ENCODE measurements at regions not wholly inside any gene's neighbourhood (a gene's known extent, or its start where the extent isn't known, plus 50 kb on each side); places are given as distances from the start of the nearest gene placed in this dataset.

DNA sequence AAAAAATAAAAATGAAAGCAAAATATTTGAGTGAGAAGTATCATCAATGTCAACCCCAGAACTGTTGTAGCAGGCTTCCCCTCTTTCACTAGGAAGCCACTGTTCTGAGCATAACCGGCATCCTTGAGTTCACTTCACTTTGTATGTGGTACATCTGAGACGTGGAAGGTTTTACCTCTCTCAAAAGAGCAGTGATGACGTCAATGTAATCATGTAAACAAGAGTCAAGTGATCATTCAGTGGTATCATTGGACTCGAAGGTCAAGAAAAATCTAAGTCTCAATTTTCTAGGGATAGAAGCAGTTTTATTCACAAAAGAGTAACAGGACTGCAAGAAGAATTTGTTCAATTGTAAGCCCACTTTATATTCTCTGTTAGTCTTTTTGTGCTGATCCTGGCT, 339.8 kb upstream of the THRB start (continued):
- TF ChIP-seq EZH2phosphoT487 (IDR thresholded peaks at IDR 0.05; ENCODE audit: unreplicated experiment) (no peak), JUNB (IDR thresholded peaks at IDR 0.05; ENCODE audit: unreplicated experiment) (no peak), STAT1 (IDR thresholded peaks at IDR 0.05; ENCODE audit: unreplicated experiment) (no peak)

DNA sequence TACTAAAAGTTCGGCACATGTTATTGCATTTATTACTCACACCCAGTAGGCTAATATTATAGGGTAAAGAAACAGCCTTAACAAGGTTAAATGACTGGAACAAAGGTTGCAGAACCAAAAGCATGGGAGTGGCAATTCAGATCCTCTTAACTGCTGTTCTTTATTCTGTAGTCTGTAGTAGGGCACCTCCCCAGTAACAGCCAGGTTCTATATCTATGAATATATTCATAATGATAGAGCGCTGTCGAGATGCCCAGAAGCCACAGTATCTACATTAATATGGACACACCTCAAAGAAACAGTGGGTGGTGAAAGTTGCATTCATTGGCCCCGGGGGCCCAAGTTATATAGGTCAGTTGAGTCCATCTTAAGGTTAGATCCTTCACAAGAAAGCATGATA, 340.9 kb upstream of the THRB start:
- no peak overlapping the region for H2AFZ ChIP-seq
- peaks cover 24% of the 10 kb centered on the region for H3K27me3 ChIP-seq (ENCODE audit: insufficient read depth)
- no peak overlapping the region for H3K4me2 ChIP-seq
- no peaks in the 10 kb centered on the region for H3K36me3 Mint-ChIP-seq (ENCODE audit: low read depth)
- H3K4me1 ChIP-seq (ENCODE audit: insufficient read depth): peaks cover 7% of the 10 kb centered on the region
- DNase-seq (ENCODE audit: low spot score) (no peak), ATAC-seq (no peak)
- H3K9me2 ChIP-seq (ENCODE audit: insufficient read depth): no peaks in the 10 kb centered on the region
- TF ChIP-seq POLR2AphosphoS5 (IDR thresholded peaks at IDR 0.05; ENCODE audit: low read depth) (no peak), EZH2 (IDR thresholded peaks at IDR 0.05; ENCODE audit: low read depth, unreplicated experiment) (no peak)
- TF ChIP-seq, protein P1, sequence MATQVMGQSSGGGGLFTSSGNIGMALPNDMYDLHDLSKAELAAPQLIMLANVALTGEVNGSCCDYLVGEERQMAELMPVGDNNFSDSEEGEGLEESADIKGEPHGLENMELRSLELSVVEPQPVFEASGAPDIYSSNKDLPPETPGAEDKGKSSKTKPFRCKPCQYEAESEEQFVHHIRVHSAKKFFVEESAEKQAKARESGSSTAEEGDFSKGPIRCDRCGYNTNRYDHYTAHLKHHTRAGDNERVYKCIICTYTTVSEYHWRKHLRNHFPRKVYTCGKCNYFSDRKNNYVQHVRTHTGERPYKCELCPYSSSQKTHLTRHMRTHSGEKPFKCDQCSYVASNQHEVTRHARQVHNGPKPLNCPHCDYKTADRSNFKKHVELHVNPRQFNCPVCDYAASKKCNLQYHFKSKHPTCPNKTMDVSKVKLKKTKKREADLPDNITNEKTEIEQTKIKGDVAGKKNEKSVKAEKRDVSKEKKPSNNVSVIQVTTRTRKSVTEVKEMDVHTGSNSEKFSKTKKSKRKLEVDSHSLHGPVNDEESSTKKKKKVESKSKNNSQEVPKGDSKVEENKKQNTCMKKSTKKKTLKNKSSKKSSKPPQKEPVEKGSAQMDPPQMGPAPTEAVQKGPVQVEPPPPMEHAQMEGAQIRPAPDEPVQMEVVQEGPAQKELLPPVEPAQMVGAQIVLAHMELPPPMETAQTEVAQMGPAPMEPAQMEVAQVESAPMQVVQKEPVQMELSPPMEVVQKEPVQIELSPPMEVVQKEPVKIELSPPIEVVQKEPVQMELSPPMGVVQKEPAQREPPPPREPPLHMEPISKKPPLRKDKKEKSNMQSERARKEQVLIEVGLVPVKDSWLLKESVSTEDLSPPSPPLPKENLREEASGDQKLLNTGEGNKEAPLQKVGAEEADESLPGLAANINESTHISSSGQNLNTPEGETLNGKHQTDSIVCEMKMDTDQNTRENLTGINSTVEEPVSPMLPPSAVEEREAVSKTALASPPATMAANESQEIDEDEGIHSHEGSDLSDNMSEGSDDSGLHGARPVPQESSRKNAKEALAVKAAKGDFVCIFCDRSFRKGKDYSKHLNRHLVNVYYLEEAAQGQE (IDR thresholded peaks at IDR 0.05; ENCODE audit: unreplicated experiment): no peak
- TF ChIP-seq, protein P2, sequence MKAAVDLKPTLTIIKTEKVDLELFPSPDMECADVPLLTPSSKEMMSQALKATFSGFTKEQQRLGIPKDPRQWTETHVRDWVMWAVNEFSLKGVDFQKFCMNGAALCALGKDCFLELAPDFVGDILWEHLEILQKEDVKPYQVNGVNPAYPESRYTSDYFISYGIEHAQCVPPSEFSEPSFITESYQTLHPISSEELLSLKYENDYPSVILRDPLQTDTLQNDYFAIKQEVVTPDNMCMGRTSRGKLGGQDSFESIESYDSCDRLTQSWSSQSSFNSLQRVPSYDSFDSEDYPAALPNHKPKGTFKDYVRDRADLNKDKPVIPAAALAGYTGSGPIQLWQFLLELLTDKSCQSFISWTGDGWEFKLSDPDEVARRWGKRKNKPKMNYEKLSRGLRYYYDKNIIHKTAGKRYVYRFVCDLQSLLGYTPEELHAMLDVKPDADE (IDR thresholded peaks at IDR 0.05): no peak
- no peak overlapping the region for H3K4me3 ChIP-seq
- no peaks in the 10 kb centered on the region for H3K79me2 ChIP-seq (replicated peaks; ENCODE audit: insufficient read depth)
- H3K27ac Mint-ChIP-seq: no peak overlapping the region
- no peaks in the 10 kb centered on the region for H3K36me3 ChIP-seq (ENCODE audit: insufficient read depth)
- H3F3A ChIP-seq (replicated peaks; ENCODE audit: low read depth): no peaks in the 10 kb centered on the region
- no peaks in the 10 kb centered on the region; the same call in 2 of the 3 replicates for H3K9me3 Mint-ChIP-seq
- peaks cover 5% of the 10 kb centered on the region for H3K4me1 Mint-ChIP-seq
- H3K4me3 Mint-ChIP-seq: no peak overlapping the region
- H3K27ac ChIP-seq (ENCODE audit: low read depth): no peak overlapping the region
- peaks cover 15% of the 10 kb centered on the region for H3K27me3 Mint-ChIP-seq (ENCODE audit: insufficient read depth, low read depth, poor library complexity)
- no peaks in the 10 kb centered on the region; the same call in 1 of the 2 replicates for H4K20me1 ChIP-seq (replicated peaks; ENCODE audit: insufficient read depth)

DNA sequence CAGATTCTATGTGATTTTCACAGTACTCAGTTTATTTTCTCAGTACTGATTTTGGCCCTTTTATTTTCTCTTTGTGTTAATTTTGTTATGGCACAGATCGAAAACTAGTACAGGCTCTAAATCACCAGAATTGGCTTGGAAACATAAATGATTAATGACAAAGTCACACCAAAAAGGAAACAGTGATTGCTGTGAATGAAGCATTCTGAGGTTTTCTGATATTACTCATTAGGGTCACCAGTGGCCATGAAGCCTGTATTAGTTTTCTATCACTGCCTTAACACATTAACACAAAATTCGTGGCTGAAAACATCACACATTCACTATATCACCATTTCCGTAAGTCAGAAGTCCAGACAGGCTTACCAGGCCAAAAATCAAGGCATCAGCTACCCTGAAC, 343.0 kb upstream of the THRB start:
- Mint-ChIP-seq H3K4me1 (peaks cover 10% of the 10 kb centered on the region), H3K4me3 (no peak overlapping the region), H3K9me3 (no peaks in the 10 kb centered on the region), H3K36me3 (ENCODE audit: low read depth) (no peaks in the 10 kb centered on the region), H3K27ac (no peak overlapping the region), H3K27me3 (ENCODE audit: insufficient read depth, low read depth, poor library complexity) (peaks cover 3% of the 10 kb centered on the region)
- H3K9me2 ChIP-seq (ENCODE audit: insufficient read depth): no peaks in the 10 kb centered on the region
- H3K79me2 ChIP-seq (replicated peaks; ENCODE audit: insufficient read depth): no peaks in the 10 kb centered on the region
- ATAC-seq: no peak
- no peak overlapping the region for H3K4me2 ChIP-seq
- no peak overlapping the region for H3K4me3 ChIP-seq
- H3K27me3 ChIP-seq (ENCODE audit: insufficient read depth): 0 out of 2 replicates have a peak, but pooled peaks cover 5% of the 10 kb centered on the region
- no peaks in the 10 kb centered on the region for H4K20me1 ChIP-seq (replicated peaks; ENCODE audit: insufficient read depth)
- H2AFZ ChIP-seq: 0 out of 2 replicates have a peak overlapping the region, but pooled peaks have one; percentile 28
- no peaks in the 10 kb centered on the region for H3F3A ChIP-seq (replicated peaks; ENCODE audit: low read depth)
- H3K27ac ChIP-seq (ENCODE audit: low read depth): no peak overlapping the region
- H3K36me3 ChIP-seq (ENCODE audit: insufficient read depth): no peaks in the 10 kb centered on the region
- no peaks in the 10 kb centered on the region for H3K4me1 ChIP-seq (ENCODE audit: insufficient read depth)
- DNase-seq (ENCODE audit: low spot score): no peak
- TF ChIP-seq NANOG (IDR thresholded peaks at IDR 0.05; ENCODE audit: borderline replicate concordance) (no peak), ZNF331 (CRISPR knock-in tag; IDR thresholded peaks at IDR 0.05; ENCODE audit: low read depth) (no peak), STAT1 (IDR thresholded peaks at IDR 0.05; ENCODE audit: unreplicated experiment) (no peak), JUNB (IDR thresholded peaks at IDR 0.05; ENCODE audit: unreplicated experiment) (no peak), EZH2phosphoT487 (IDR thresholded peaks at IDR 0.05; ENCODE audit: unreplicated experiment) (no peak), EZH2 (IDR thresholded peaks at IDR 0.05; ENCODE audit: low read depth, unreplicated experiment) (no peak)
- TF ChIP-seq, protein P1 (IDR thresholded peaks at IDR 0.05; ENCODE audit: unreplicated experiment): no peak
